Ishikawa (cell line): ENCODE measurements at regions not wholly inside any gene's neighbourhood (a gene's known extent, or its start where the extent isn't known, plus 50 kb on each side); places are given as distances from the start of the nearest gene placed in this dataset.

Experiments
- EP300 ChIP-seq: IDR thresholded peaks from 2 replicates; pipeline ENCODE4 v1.6.1; 2012; ENCODE audit warnings: borderline replicate concordance
- MAX ChIP-seq: IDR thresholded peaks from 2 replicates; pipeline ENCODE4 v1.6.1; 2012

- TF ChIP-seq EP300, result no peak
- no peak for TF ChIP-seq MAX
These were observed 1329.1 kb upstream of the SPRY2 start for GRCh38 chr13:81670048-81670447.
